GM20000 (cell line): ENCODE measurements at regions not wholly inside any gene's neighbourhood (a gene's known extent, or its start where the extent isn't known, plus 50 kb on each side); places are given as distances from the start of the nearest gene placed in this dataset.

Source experiments
- DNase-seq: peaks from one replicate; pipeline ENCODE4 v3.0.0; 2012; ENCODE audit warnings: low spot score
- TF ChIP-seq, protein P1 (sequence below): IDR thresholded peaks from 2 replicates; pipeline ENCODE4 v1.5.1; 2012; ENCODE audit warnings: mild to moderate bottlenecking, control low read depth; ENCODE audit errors: extremely low read depth, missing control alignments

DNA sequence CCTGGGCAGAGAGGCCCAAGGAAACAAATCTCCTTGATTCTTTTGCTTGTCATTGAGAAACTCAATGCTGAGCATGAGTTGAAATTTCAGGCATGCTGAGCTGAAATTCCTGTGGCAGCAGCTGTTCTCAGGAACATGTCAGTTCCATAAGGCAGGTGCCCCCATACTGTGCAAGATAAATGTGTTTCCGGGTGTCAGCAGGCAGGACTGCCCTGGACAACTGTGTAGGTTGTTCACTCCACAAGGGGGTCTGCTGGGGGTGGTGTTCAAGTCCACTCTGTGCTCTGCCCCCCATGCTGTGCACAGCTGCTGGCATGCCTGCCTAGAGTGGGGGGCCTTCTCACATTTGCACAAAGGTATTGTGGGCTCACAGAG lies 133.7 kb downstream of the CTTN start:
- TF ChIP-seq, protein P1, sequence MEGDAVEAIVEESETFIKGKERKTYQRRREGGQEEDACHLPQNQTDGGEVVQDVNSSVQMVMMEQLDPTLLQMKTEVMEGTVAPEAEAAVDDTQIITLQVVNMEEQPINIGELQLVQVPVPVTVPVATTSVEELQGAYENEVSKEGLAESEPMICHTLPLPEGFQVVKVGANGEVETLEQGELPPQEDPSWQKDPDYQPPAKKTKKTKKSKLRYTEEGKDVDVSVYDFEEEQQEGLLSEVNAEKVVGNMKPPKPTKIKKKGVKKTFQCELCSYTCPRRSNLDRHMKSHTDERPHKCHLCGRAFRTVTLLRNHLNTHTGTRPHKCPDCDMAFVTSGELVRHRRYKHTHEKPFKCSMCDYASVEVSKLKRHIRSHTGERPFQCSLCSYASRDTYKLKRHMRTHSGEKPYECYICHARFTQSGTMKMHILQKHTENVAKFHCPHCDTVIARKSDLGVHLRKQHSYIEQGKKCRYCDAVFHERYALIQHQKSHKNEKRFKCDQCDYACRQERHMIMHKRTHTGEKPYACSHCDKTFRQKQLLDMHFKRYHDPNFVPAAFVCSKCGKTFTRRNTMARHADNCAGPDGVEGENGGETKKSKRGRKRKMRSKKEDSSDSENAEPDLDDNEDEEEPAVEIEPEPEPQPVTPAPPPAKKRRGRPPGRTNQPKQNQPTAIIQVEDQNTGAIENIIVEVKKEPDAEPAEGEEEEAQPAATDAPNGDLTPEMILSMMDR = no peak
- no peak for DNase-seq

DNA sequence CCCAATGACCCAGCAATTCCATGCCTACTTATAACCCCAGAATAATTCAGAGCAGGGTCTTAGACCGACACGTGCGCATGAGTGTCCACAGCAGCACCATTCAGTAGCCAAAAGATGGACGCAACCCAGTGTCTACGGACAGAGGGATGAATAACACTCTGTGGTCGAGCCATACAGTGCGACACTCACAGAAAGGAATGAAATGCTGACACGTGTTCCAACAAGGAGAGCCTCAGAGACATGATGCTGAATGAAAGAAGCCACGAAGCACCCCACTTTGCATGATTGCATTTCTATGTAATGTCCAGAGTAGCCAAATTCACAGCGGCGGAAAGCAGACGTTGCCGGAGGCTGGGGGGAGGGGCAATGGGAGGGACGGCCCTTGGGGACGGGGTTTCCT lies 134.4 kb downstream of the CTTN start:
- DNase-seq = no peak
- TF ChIP-seq, protein P1 = no peak

DNA sequence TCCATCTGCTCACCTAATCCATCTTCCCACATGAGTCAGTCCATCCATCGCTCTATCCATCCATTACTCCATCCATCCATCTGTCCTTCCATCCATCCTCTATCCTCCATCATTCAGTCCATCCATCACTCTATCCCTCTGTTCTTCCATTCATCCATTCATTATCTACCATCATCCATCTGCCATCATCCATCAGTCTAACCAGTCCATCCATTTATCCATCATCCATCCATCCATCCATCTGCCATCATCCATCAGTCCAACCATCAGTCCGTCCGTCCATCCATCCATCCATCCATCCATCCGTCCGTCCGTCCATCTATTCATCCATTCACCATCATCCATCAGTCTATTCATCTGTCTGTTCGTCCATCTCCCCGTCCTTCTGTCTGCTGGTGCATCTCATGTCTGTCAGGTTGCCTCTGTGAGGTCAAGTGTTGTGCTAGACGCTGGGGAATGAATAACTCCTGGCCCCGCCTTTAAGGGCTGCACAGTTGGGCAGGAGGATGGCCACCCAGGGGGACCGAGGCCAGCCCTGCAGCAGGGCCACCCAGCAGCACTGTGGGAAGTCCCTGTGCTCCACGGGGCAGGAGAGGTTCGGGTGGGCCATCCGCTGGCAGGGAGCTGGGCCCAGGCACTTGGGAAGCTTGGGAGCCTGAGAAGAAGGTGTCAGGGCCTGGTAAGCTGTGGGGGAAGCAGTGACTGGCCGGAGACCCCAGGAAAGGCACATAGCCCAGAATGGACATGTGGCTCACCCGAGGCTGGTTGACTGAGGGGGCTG lies 137.1 kb downstream of the CTTN start:
- TF ChIP-seq, protein P1 = no peak
- DNase-seq = no peak

DNA sequence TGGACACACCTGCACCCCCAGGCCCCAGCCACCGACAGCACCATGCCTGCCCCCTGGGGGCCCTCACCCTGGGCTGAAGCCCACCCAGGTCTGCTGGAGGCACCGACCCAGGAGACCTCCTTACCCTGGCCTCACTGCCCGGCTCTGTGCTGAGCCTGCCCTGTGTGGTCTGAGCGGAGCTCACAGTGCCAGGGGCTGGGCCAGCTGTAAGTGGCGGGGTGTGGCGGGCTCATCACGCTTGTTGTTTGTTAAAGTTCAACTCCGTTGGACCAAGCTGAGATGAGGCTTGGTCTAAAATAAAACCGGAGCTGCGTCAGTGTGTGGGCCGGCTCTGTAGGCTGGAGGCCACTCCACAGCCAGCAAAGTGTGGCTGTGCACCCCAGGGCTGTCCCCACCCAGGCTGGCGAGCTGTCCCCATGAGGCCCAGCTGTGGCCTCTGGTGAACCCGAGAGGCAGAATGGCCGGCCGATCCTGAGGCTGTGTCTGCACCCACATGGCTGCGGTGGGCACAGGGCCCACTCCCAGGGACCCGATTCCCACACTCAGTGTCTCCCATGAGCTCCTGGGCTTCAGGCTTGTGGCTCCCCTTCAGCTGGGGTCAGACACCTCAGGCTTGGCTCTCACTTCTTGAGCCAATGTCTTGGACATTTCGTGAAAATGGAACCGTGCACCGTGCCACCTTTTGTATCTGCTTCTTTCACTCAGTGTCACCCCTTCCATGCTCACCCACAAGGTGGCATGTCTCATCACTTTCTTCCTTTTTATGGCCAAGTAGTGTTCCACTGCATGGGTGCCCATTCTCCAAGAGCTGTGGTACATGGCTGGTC lies 137.9 kb downstream of the CTTN start:
- DNase-seq = no peak
- TF ChIP-seq, protein P1 = no peak

DNA sequence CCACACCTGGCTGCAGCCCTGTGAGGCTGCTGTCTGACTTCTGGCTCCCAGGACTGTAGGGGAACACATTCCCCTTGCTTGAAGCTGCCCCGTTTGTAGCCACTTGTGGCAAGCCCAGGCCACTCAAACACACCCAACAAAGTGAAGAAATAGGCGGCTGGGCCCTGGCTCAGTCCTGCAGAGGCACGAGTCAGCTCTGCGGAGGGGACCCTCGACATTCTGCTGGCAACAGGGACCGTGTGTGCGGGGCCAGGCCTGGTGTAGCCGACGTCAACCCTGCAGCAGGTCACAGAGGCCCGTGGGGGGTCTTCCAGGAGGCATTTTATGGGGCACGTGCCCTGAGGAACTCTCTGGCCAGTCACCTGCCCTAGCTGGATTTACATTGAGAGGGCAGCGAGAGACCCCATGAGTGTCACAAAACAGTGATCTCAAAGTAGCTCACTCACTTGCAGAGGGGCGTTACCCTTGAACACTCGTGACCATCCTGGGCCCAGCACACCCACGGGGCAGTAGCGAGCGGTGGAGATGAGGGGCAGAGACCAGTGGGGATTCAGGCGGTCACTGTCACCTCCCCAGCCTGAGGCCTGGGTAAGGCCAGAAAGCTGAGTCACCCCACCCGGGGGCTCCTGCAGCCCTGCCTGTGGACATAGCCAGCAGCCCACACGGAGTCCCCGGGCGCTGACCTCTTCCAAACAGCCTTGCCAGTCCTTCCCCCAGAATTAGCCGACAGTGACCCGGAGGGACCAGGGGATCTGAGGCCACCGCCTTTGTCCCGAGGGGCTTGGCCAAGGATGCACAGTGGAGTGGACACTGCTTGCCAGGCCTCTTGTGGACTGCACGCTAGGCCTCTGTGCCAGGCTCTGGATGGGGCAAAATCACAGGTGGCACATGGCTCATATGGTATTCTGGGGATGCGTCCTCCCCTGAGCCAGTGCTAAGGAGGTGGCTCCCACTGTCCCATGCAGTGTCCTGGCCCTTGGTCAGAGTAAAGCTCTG lies 139.5 kb downstream of the CTTN start:
- TF ChIP-seq, protein P1 = no peak
- DNase-seq = no peak

DNA sequence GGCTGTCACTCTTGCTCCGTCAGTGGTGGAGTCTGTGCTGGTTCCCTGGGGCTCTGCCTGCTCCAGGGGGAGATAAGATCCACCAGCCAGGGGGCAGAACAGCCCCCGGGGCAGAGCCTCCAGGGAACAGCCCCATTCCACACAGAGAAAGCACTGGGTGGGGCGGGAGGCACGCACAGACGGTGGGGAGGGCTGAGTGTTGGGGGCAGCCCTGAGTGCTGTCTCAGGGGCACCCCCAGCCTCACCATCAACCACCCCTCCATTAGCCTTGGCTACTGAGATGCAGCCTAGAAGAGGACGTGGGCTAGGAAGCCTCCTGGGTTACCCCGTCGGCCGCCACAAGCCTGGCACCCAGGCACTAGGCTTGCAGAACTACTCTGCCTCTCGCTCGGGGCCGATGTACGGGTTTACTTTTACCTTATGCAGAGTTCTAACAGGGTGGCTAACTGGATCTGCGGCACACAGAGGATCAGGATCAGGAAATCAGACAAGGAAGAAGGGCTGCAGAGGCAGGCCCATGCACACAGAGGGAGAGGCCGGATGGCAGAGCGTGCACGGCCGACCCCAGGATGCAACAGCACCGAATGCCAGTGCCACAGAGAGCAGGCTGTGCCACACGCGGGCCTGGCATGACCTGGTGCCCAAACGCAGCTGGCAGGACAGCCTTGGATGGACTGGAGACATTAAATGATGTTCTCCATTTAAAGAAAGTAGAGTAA lies 140.5 kb downstream of the CTTN start:
- DNase-seq = no peak
- TF ChIP-seq, protein P1 = no peak
